Epithelial cell of proximal tubule (primary cell): ENCODE measurements at regions not wholly inside any gene's neighbourhood (a gene's known extent, or its start where the extent isn't known, plus 50 kb on each side); places are given as distances from the start of the nearest gene placed in this dataset.
"Not testable (repeated sequence)": the region's sequence is repeated elsewhere in the genome, so short reads cannot be mapped to it uniquely, and the experiment has no call there.

Experiments used
- DNase-seq: peaks from one replicate; pipeline ENCODE4 v3.0.0-alpha.2; 2011; ENCODE audit warnings: low read depth
- H3K4me3 ChIP-seq: 2 replicates; pipeline ENCODE4 v1.5.1; 2011; ENCODE audit warnings: low read depth, mild to moderate bottlenecking, low read length
- CTCF ChIP-seq: conservative IDR thresholded peaks from 2 replicates; pipeline ENCODE4 v1.5.1; 2012; ENCODE audit warnings: low read depth, mild to moderate bottlenecking, low read length

GRCh38 chr5:72705178-72705577, 111.3 kb upstream of the TNPO1 start:
- no peak for TF ChIP-seq CTCF
- no peak for DNase-seq
- no peak overlapping the region for H3K4me3 ChIP-seq

- DNase-seq, result no peak
- no peak overlapping the region for H3K4me3 ChIP-seq
- no peak for TF ChIP-seq CTCF
Measured at GRCh38 chr5:72703876-72704275, 112.6 kb upstream of the TNPO1 start.

- H3K4me3 ChIP-seq, result no peak overlapping the region
Measured at GRCh38 chr5:72702881-72703434, 113.5 kb upstream of the TNPO1 start.

GRCh38 chr5:72702105-72702504, 114.4 kb upstream of the TNPO1 start:
- DNase-seq, H3K4me3 ChIP-seq: not testable (repeated sequence)

More at GRCh38 chr5:72702881-72703434, 113.5 kb upstream of the TNPO1 start:
- no peak for TF ChIP-seq CTCF
- no peak for DNase-seq

GRCh38 chr5:72698481-72698880, 118.0 kb upstream of the TNPO1 start:
- no peak overlapping the region for H3K4me3 ChIP-seq
- DNase-seq, result no peak
- TF ChIP-seq CTCF, result no peak

- TF ChIP-seq CTCF, result no peak
- no peak overlapping the region for H3K4me3 ChIP-seq
- no peak for DNase-seq
Measured at GRCh38 chr5:72697622-72698021, 118.8 kb upstream of the TNPO1 start.

GRCh38 chr5:72695659-72696058, 120.8 kb upstream of the TNPO1 start:
- H3K4me3 ChIP-seq, result no peak overlapping the region
- no peak for DNase-seq
- TF ChIP-seq CTCF, result no peak
